RPMI8226 (cell line): ENCODE measurements at regions not wholly inside any gene's neighbourhood (a gene's known extent, or its start where the extent isn't known, plus 50 kb on each side); places are given as distances from the start of the nearest gene placed in this dataset.
"Not testable (repeated sequence)": the region's sequence is repeated elsewhere in the genome, so short reads cannot be mapped to it uniquely, and the experiment has no call there.

Experiments
- DNase-seq: peaks from one replicate; pipeline ENCODE4 v3.0.0-alpha.2; 2015

- DNase-seq, result no peak
Measured at GRCh38 chr9:29209748-29210291, 1636.5 kb upstream of the C9orf72 start.

GRCh38 chr9:29211003-29211579, 1637.8 kb upstream of the C9orf72 start:
- DNase-seq, result no peak

- DNase-seq, result peak; percentile 54
Measured at GRCh38 chr9:29211580-29212396, 1638.5 kb upstream of the C9orf72 start.

GRCh38 chr9:29212397-29213387, 1639.4 kb upstream of the C9orf72 start:
- DNase-seq, result peak; percentile 11

GRCh38 chr9:29213417-29214153, 1640.3 kb upstream of the C9orf72 start, which contains the start of gene LINGO2:
Gene LINGO2 (minus strand): TSS chr9:29213601.
- DNase-seq, result no peak

- no peak for DNase-seq
Measured at GRCh38 chr9:29214154-29214689, 1640.9 kb upstream of the C9orf72 start.

- DNase-seq, result no peak
Measured at GRCh38 chr9:29214690-29215253, 1641.5 kb upstream of the C9orf72 start.

- no peak for DNase-seq
Measured at GRCh38 chr9:29217966-29218365, 1644.7 kb upstream of the C9orf72 start.

GRCh38 chr9:29220596-29221251, 1647.4 kb upstream of the C9orf72 start:
- DNase-seq, result no peak

- no peak for DNase-seq
Measured at GRCh38 chr9:29228558-29228957, 1655.3 kb upstream of the C9orf72 start.

GRCh38 chr9:29230931-29231330, 1657.7 kb upstream of the C9orf72 start:
- no peak for DNase-seq

GRCh38 chr9:29233193-29233592, 1659.9 kb upstream of the C9orf72 start:
- no peak for DNase-seq

GRCh38 chr9:29241320-29241719, 1668.0 kb upstream of the C9orf72 start:
- DNase-seq, result no peak

- no peak for DNase-seq
Measured at GRCh38 chr9:29245351-29245750, 1672.1 kb upstream of the C9orf72 start.

GRCh38 chr9:29270400-29270799, 1697.1 kb upstream of the C9orf72 start:
- DNase-seq, result not testable (repeated sequence)

GRCh38 chr9:29282121-29282520, 1708.8 kb upstream of the C9orf72 start:
- DNase-seq, result no peak

- DNase-seq, result no peak
Measured at GRCh38 chr9:29285818-29286217, 1712.5 kb upstream of the C9orf72 start.

GRCh38 chr9:29289365-29289764, 1716.1 kb upstream of the C9orf72 start:
- no peak for DNase-seq

GRCh38 chr9:29290516-29290915, 1717.2 kb upstream of the C9orf72 start:
- no peak for DNase-seq

GRCh38 chr9:29297592-29297991, 1724.3 kb upstream of the C9orf72 start:
- no peak for DNase-seq

- DNase-seq, result no peak
Measured at GRCh38 chr9:29311221-29311620, 1737.9 kb upstream of the C9orf72 start.
